ENCODE measurements at regions not wholly inside any gene's neighbourhood (a gene's known extent, or its start where the extent isn't known, plus 50 kb on each side); places are given as distances from the start of the nearest gene placed in this dataset.
"Not testable (repeated sequence)": the region's sequence is repeated elsewhere in the genome, so short reads cannot be mapped to it uniquely, and the experiment has no call there.

DNA sequence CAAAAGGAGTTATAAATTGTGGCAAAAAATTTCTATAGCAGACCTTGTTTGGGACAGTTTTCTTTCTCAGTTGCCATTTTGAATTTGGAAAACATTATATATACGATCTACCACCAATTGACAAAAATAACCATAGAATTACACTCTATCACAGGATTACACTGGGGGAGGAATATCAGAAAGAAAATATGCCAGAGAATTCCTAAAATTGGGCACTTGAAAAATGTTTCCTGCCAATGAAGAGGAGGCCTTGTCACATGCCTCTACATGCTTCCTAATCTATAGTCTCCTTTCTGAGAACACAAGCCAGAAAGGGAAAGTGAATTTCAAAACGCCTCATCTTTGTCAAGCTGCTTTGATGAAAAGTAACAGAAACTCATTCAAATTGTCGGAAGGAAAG is 78.5 kb upstream of the DNAH5 start:
- H2AFZ ChIP-seq (ENCODE audit: control insufficient read depth, low read depth, low read length) = no peak overlapping the region
- no peaks in the 10 kb centered on the region for H3K4me1 ChIP-seq (ENCODE audit: control insufficient read depth, insufficient read depth, low read length)
- ChIA-PET POLR2A (no interaction called here), SMC1A (ENCODE audit: uncharacterized antibody, unreplicated experiment) (no interaction called here), RAD21 (ENCODE audit: unreplicated experiment) (no interaction called here), CTCF (no interaction called here)
- no peak for DNase-seq (ENCODE audit: low read depth, low spot score)
- no peaks in the 10 kb centered on the region for H3K9me3 ChIP-seq (replicated peaks; ENCODE audit: control insufficient read depth, insufficient read depth, low read length)
- WGBS (ENCODE audit: insufficient coverage, insufficient replicate concordance, low lambda C conversion rate, missing lambda C conversion rate) = 25% methylated on average over 3 of the region's 3 CpGs
- in situ Hi-C loops (cut with MboI) = no loop called here
- no peak for FAIRE-seq
- no peak overlapping the region for H3K27ac ChIP-seq (ENCODE audit: control insufficient read depth, insufficient read depth)
- H3K27me3 ChIP-seq (replicated peaks in 1 of 2; ENCODE audit: control insufficient read depth in 2 of 2, insufficient read depth in 2 of 2, low read length in 1 of 2) = no peaks in the 10 kb centered on the region
- TF ChIP-seq, protein P1, sequence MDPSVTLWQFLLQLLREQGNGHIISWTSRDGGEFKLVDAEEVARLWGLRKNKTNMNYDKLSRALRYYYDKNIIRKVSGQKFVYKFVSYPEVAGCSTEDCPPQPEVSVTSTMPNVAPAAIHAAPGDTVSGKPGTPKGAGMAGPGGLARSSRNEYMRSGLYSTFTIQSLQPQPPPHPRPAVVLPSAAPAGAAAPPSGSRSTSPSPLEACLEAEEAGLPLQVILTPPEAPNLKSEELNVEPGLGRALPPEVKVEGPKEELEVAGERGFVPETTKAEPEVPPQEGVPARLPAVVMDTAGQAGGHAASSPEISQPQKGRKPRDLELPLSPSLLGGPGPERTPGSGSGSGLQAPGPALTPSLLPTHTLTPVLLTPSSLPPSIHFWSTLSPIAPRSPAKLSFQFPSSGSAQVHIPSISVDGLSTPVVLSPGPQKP (IDR thresholded peaks at IDR 0.05; ENCODE audit: low read depth, low read length) = no peak
- TF ChIP-seq, protein P2, sequence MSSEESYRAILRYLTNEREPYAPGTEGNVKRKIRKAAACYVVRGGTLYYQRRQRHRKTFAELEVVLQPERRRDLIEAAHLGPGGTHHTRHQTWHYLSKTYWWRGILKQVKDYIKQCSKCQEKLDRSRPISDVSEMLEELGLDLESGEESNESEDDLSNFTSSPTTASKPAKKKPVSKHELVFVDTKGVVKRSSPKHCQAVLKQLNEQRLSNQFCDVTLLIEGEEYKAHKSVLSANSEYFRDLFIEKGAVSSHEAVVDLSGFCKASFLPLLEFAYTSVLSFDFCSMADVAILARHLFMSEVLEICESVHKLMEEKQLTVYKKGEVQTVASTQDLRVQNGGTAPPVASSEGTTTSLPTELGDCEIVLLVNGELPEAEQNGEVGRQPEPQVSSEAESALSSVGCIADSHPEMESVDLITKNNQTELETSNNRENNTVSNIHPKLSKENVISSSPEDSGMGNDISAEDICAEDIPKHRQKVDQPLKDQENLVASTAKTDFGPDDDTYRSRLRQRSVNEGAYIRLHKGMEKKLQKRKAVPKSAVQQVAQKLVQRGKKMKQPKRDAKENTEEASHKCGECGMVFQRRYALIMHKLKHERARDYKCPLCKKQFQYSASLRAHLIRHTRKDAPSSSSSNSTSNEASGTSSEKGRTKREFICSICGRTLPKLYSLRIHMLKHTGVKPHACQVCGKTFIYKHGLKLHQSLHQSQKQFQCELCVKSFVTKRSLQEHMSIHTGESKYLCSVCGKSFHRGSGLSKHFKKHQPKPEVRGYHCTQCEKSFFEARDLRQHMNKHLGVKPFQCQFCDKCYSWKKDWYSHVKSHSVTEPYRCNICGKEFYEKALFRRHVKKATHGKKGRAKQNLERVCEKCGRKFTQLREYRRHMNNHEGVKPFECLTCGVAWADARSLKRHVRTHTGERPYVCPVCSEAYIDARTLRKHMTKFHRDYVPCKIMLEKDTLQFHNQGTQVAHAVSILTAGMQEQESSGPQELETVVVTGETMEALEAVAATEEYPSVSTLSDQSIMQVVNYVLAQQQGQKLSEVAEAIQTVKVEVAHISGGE (CRISPR knock-in tag; IDR thresholded peaks at IDR 0.05) = no peak
- TF ChIP-seq RAD21 (IDR thresholded peaks at IDR 0.05; ENCODE audit: insufficient read depth, low read depth, low read length) (no peak), EED (IDR thresholded peaks at IDR 0.05; ENCODE audit: low read depth) (no peak), MEF2A (IDR thresholded peaks at IDR 0.05; ENCODE audit: insufficient read depth, low read depth, low read length) (no peak)
- TF ChIP-seq, protein P3, sequence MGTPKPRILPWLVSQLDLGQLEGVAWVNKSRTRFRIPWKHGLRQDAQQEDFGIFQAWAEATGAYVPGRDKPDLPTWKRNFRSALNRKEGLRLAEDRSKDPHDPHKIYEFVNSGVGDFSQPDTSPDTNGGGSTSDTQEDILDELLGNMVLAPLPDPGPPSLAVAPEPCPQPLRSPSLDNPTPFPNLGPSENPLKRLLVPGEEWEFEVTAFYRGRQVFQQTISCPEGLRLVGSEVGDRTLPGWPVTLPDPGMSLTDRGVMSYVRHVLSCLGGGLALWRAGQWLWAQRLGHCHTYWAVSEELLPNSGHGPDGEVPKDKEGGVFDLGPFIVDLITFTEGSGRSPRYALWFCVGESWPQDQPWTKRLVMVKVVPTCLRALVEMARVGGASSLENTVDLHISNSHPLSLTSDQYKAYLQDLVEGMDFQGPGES (IDR thresholded peaks at IDR 0.05) = no peak
- TF ChIP-seq, protein P4, sequence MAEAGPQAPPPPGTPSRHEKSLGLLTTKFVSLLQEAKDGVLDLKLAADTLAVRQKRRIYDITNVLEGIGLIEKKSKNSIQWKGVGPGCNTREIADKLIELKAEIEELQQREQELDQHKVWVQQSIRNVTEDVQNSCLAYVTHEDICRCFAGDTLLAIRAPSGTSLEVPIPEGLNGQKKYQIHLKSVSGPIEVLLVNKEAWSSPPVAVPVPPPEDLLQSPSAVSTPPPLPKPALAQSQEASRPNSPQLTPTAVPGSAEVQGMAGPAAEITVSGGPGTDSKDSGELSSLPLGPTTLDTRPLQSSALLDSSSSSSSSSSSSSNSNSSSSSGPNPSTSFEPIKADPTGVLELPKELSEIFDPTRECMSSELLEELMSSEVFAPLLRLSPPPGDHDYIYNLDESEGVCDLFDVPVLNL (IDR thresholded peaks at IDR 0.05; ENCODE audit: low read depth, low read length) = no peak
- intact Hi-C loops (cut with micrococcal nuclease; ENCODE audit: unreplicated experiment) = no loop called here
- H3K4me3 ChIP-seq = no peak overlapping the region
- no TSS peak for BruUV-seq (replicated peaks)
- H4K20me1 ChIP-seq (ENCODE audit: control insufficient read depth, insufficient read depth) = no peaks in the 10 kb centered on the region
- H3K9ac ChIP-seq (ENCODE audit: control insufficient read depth, insufficient read depth, low read length) = no peak overlapping the region
- H3K79me2 ChIP-seq (ENCODE audit: control insufficient read depth, insufficient read depth, low read length) = no peaks in the 10 kb centered on the region
- no peak overlapping the region for H3K4me2 ChIP-seq (ENCODE audit: control insufficient read depth, insufficient read depth)
- no peak for ATAC-seq
- no peaks in the 10 kb centered on the region for H3K36me3 ChIP-seq (ENCODE audit: control insufficient read depth in 2 of 2, insufficient read depth in 2 of 2, low read length in 1 of 2)

DNA sequence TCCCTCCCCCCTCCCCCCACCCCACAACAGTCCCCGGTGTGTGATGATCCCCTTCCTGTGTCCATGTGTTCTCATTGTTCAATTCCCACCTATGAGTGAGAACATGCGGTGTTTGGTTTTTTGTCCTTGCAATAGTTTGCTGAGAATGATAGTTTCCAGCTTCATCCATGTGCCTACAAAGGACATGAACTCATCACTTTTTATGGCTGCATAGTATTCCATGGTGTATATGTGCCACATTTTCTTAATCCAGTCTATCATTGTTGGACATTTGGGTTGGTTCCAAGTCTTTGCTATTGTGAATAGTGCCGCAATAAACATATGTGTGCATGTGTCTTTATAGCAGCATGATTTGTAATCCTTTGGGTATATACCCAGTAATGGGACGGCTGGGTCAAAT is 76.5 kb upstream of the DNAH5 start:
- CTCF ChIA-PET; in situ Hi-C loops (cut with MboI); SMC1A ChIA-PET (ENCODE audit: uncharacterized antibody, unreplicated experiment): not testable (repeated sequence)

More for the DNA sequence above, 76.5 kb upstream of the DNAH5 start:
- DNase-seq (ENCODE audit: low read depth, low spot score); RAD21 ChIA-PET (ENCODE audit: unreplicated experiment); H3K9ac ChIP-seq (ENCODE audit: control insufficient read depth, insufficient read depth, low read length); H3K27me3 ChIP-seq (replicated peaks in 1 of 2; ENCODE audit: control insufficient read depth in 2 of 2, insufficient read depth in 2 of 2, low read length in 1 of 2); FAIRE-seq; H3K4me3 ChIP-seq; POLR2A ChIA-PET; BruUV-seq (replicated peaks); H4K20me1 ChIP-seq (ENCODE audit: control insufficient read depth, insufficient read depth); H3K79me2 ChIP-seq (ENCODE audit: control insufficient read depth, insufficient read depth, low read length); ATAC-seq; H3K27ac ChIP-seq (ENCODE audit: control insufficient read depth, insufficient read depth); H3K9me3 ChIP-seq (replicated peaks; ENCODE audit: control insufficient read depth, insufficient read depth, low read length); intact Hi-C loops (cut with micrococcal nuclease; ENCODE audit: unreplicated experiment); H3K36me3 ChIP-seq (ENCODE audit: control insufficient read depth in 2 of 2, insufficient read depth in 2 of 2, low read length in 1 of 2); H3K4me2 ChIP-seq (ENCODE audit: control insufficient read depth, insufficient read depth); H2AFZ ChIP-seq (ENCODE audit: control insufficient read depth, low read depth, low read length); H3K4me1 ChIP-seq (ENCODE audit: control insufficient read depth, insufficient read depth, low read length): not testable (repeated sequence)
- WGBS (ENCODE audit: insufficient coverage, insufficient replicate concordance, low lambda C conversion rate, missing lambda C conversion rate) = 0% methylated on average over 1 of the region's 4 CpGs
